ENCODE measurements at regions not wholly inside any gene's neighbourhood (a gene's known extent, or its start where the extent isn't known, plus 50 kb on each side); places are given as distances from the start of the nearest gene placed in this dataset.

- no peaks in the 10 kb centered on the region for H3F3A ChIP-seq (ENCODE audit: control insufficient read depth, insufficient read depth)
- H3K9me2 ChIP-seq (replicated peaks; ENCODE audit: control insufficient read depth, low read length): no peaks in the 10 kb centered on the region
- no peaks in the 10 kb centered on the region for H4K20me1 ChIP-seq (ENCODE audit: control insufficient read depth, insufficient read depth, low read depth, low read length)
- H3K4me3 ChIP-seq (ENCODE audit: low read length): no peak overlapping the region
- no peaks in the 10 kb centered on the region for H3K79me2 ChIP-seq (ENCODE audit: control insufficient read depth, low read length)
- H3K4me1 ChIP-seq (ENCODE audit: control insufficient read depth, low read length): no peaks in the 10 kb centered on the region
- H3K36me3 ChIP-seq (ENCODE audit: control insufficient read depth, low read length): no peaks in the 10 kb centered on the region
- no peak overlapping the region for H3K27ac ChIP-seq (ENCODE audit: low read depth, low read length)
- TF ChIP-seq, protein P1, sequence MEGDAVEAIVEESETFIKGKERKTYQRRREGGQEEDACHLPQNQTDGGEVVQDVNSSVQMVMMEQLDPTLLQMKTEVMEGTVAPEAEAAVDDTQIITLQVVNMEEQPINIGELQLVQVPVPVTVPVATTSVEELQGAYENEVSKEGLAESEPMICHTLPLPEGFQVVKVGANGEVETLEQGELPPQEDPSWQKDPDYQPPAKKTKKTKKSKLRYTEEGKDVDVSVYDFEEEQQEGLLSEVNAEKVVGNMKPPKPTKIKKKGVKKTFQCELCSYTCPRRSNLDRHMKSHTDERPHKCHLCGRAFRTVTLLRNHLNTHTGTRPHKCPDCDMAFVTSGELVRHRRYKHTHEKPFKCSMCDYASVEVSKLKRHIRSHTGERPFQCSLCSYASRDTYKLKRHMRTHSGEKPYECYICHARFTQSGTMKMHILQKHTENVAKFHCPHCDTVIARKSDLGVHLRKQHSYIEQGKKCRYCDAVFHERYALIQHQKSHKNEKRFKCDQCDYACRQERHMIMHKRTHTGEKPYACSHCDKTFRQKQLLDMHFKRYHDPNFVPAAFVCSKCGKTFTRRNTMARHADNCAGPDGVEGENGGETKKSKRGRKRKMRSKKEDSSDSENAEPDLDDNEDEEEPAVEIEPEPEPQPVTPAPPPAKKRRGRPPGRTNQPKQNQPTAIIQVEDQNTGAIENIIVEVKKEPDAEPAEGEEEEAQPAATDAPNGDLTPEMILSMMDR (IDR thresholded peaks at IDR 0.05; ENCODE audit: low read depth, low read length, poor library complexity, severe bottlenecking): no peak
- no peak for TF ChIP-seq EZH2phosphoT487 (IDR thresholded peaks at IDR 0.05; ENCODE audit: borderline replicate concordance, low read length)
- H3K4me2 ChIP-seq (ENCODE audit: low read length): no peak overlapping the region
- 0 out of 2 replicates have a peak, but pooled peaks cover 3% of the 10 kb centered on the region for H3K27me3 ChIP-seq (ENCODE audit: control insufficient read depth, low read length)
- no peaks in the 10 kb centered on the region for H3K9me3 ChIP-seq (ENCODE audit: control insufficient read depth, insufficient read depth, low read length)
These were observed 174.1 kb upstream of the FSTL4 start for GRCh38 chr5:133786420-133786819.

- no peaks in the 10 kb centered on the region for H3K79me2 ChIP-seq (ENCODE audit: control insufficient read depth, low read length)
- no peaks in the 10 kb centered on the region for H3F3A ChIP-seq (ENCODE audit: control insufficient read depth, insufficient read depth)
- no peak overlapping the region for H3K4me2 ChIP-seq (ENCODE audit: low read length)
- no peaks in the 10 kb centered on the region for H3K9me2 ChIP-seq (replicated peaks; ENCODE audit: control insufficient read depth, low read length)
- no peaks in the 10 kb centered on the region for H4K20me1 ChIP-seq (ENCODE audit: control insufficient read depth, insufficient read depth, low read depth, low read length)
- no peak for TF ChIP-seq EZH2phosphoT487 (IDR thresholded peaks at IDR 0.05; ENCODE audit: borderline replicate concordance, low read length)
- TF ChIP-seq, protein P1 (IDR thresholded peaks at IDR 0.05; ENCODE audit: low read depth, low read length, poor library complexity, severe bottlenecking): peak; percentile 31
- no peaks in the 10 kb centered on the region for H3K9me3 ChIP-seq (ENCODE audit: control insufficient read depth, insufficient read depth, low read length)
- H3K27ac ChIP-seq (ENCODE audit: low read depth, low read length): no peak overlapping the region
- no peaks in the 10 kb centered on the region for H3K36me3 ChIP-seq (ENCODE audit: control insufficient read depth, low read length)
- H3K4me1 ChIP-seq (ENCODE audit: control insufficient read depth, low read length): no peaks in the 10 kb centered on the region
- H3K4me3 ChIP-seq (ENCODE audit: low read length): no peak overlapping the region
- H3K27me3 ChIP-seq (ENCODE audit: control insufficient read depth, low read length): no peaks in the 10 kb centered on the region
These were observed 172.8 kb upstream of the FSTL4 start for GRCh38 chr5:133785182-133785581.

DNA sequence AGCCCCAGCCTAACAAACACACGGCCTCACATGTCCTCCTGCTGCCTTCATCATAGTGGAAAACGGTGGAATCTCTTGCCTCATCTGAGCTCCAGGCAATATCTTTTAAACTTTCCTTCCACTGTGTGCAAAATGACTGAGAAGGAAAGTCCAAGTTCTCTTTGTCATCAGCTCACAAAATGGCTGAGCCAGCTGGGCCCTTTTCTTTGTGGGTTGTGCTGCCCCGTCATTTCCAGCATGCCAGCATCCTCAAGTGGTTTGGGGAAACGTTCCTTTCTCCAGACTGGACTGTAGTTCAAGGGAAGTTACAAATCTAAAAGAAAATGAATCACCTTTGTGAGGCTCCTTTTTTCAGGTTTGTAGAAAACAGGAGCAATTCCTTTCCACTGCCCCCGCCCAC lies 171.1 kb upstream of the FSTL4 start:
- H3K27me3 ChIP-seq (ENCODE audit: control insufficient read depth, low read length): no peaks in the 10 kb centered on the region
- no peaks in the 10 kb centered on the region for H3K79me2 ChIP-seq (ENCODE audit: control insufficient read depth, low read length)
- H3K4me3 ChIP-seq (ENCODE audit: low read length): no peak overlapping the region
- H3K27ac ChIP-seq (ENCODE audit: low read depth, low read length): no peak overlapping the region
- TF ChIP-seq, protein P1 (IDR thresholded peaks at IDR 0.05; ENCODE audit: low read depth, low read length, poor library complexity, severe bottlenecking): no peak
- TF ChIP-seq EZH2phosphoT487 (IDR thresholded peaks at IDR 0.05; ENCODE audit: borderline replicate concordance, low read length): no peak
- H4K20me1 ChIP-seq (ENCODE audit: control insufficient read depth, insufficient read depth, low read depth, low read length): no peaks in the 10 kb centered on the region
- no peaks in the 10 kb centered on the region for H3F3A ChIP-seq (ENCODE audit: control insufficient read depth, insufficient read depth)
- no peak overlapping the region for H3K4me2 ChIP-seq (ENCODE audit: low read length)
- no peaks in the 10 kb centered on the region for H3K36me3 ChIP-seq (ENCODE audit: control insufficient read depth, low read length)
- no peaks in the 10 kb centered on the region for H3K9me2 ChIP-seq (replicated peaks; ENCODE audit: control insufficient read depth, low read length)
- H3K9me3 ChIP-seq (ENCODE audit: control insufficient read depth, insufficient read depth, low read length): no peaks in the 10 kb centered on the region
- no peaks in the 10 kb centered on the region for H3K4me1 ChIP-seq (ENCODE audit: control insufficient read depth, low read length)

GRCh38 chr5:133782736-133783135 lies 170.4 kb upstream of the FSTL4 start:
- no peaks in the 10 kb centered on the region for H3K9me2 ChIP-seq (replicated peaks; ENCODE audit: control insufficient read depth, low read length)
- H3K4me3 ChIP-seq (ENCODE audit: low read length): no peak overlapping the region
- no peaks in the 10 kb centered on the region for H3K4me1 ChIP-seq (ENCODE audit: control insufficient read depth, low read length)
- H3K79me2 ChIP-seq (ENCODE audit: control insufficient read depth, low read length): no peaks in the 10 kb centered on the region
- no peak overlapping the region for H3K27ac ChIP-seq (ENCODE audit: low read depth, low read length)
- H3F3A ChIP-seq (ENCODE audit: control insufficient read depth, insufficient read depth): no peaks in the 10 kb centered on the region
- no peaks in the 10 kb centered on the region for H3K27me3 ChIP-seq (ENCODE audit: control insufficient read depth, low read length)
- TF ChIP-seq, protein P1 (IDR thresholded peaks at IDR 0.05; ENCODE audit: low read depth, low read length, poor library complexity, severe bottlenecking): no peak
- no peak for TF ChIP-seq EZH2phosphoT487 (IDR thresholded peaks at IDR 0.05; ENCODE audit: borderline replicate concordance, low read length)
- no peaks in the 10 kb centered on the region for H4K20me1 ChIP-seq (ENCODE audit: control insufficient read depth, insufficient read depth, low read depth, low read length)
- no peak overlapping the region for H3K4me2 ChIP-seq (ENCODE audit: low read length)
- no peaks in the 10 kb centered on the region for H3K36me3 ChIP-seq (ENCODE audit: control insufficient read depth, low read length)
- H3K9me3 ChIP-seq (ENCODE audit: control insufficient read depth, insufficient read depth, low read length): no peaks in the 10 kb centered on the region
